ENCODE measurements at regions not wholly inside any gene's neighbourhood (a gene's known extent, or its start where the extent isn't known, plus 50 kb on each side); places are given as distances from the start of the nearest gene placed in this dataset.

DNA sequence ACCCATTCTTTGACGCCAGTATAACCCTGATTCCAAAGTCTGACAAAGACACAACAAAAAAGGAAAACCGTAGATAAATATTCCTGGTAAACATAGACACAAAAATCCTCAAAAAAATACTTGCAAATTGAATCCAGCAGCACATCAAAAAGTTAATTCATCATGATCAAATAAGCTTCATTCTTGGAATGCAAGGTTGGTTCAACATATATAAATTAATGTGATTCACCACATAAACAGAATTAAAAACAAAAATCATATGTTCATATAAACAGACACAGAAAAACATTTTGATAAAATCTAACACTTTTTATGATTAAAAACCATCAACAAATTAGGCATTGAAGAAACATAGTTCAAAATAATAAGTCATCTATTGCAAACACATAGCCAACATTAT is 324.2 kb upstream of the TRPC7 start:
- DNase-seq (ENCODE audit: low spot score), result no peak

DNA sequence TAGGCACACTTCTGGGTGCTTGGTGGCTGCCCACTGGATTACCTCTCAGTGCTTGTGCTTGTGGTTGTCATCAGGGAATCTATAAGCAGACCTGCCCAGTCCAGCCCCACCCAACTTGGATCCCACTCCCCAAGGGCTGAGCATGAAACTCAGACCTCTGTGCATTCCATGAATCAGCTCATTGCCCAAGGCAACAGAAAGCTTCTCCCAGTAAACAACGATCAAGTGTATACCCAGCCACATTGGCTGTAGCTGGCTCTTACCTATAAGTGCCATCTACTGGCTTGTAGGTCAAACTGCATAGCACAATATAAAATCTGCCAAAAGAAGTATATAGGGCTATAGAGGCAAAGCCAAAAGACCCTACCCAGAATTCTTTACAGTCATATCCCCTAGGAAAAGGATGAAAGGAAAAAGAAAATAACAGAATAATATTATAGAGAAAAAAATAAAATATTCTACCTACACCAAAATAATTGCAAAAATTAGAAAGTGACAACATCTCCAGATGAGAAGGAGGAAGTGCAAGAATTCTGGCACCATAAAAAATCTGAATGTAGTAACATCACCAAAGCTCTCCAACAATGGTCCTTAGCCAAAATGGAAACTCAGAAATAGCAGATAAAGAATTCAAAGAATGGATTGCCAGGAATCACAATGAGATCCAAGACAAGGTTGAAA is 321.0 kb upstream of the TRPC7 start:
- DNase-seq (ENCODE audit: low spot score), result peak; percentile 3

DNA sequence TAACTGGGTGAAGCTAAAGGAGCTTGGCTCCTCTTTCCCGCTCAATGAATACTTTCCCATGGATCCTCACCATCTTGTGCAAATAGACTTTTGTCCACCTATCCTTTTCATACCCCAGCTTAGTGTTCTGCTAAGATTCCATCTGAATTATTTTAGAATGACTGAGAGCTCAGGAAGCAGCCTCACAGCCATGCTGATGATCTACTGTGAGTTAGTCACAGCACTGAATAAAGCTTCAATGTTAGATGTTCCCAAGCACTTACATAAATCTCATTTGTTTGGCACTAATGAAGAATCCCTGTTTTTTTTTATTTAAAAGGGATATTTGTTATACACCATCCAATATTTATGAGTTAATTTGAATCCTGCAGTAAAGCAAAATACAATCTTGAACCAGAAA is 317.6 kb upstream of the TRPC7 start:
- no peak for DNase-seq (ENCODE audit: low spot score)

DNA sequence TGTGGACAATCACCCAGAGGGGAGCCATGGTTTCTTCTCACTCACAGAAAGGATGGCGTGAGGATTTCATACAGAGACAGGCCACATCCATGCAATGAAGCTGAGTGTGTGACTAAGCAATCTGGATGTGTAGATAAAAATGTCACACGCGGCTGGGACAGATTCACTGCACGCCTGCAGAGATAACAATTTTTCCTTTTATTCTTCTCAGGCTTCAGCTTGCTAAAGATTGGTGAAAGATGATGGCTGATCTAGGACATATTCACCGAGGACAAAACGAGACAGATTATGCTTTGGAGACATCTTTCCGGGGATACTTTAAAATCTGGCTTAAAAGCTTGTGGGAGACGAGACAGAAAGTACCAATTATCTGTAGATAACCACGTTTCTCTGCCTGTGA is 313.9 kb upstream of the TRPC7 start:
- no peak for DNase-seq (ENCODE audit: low spot score)

DNA sequence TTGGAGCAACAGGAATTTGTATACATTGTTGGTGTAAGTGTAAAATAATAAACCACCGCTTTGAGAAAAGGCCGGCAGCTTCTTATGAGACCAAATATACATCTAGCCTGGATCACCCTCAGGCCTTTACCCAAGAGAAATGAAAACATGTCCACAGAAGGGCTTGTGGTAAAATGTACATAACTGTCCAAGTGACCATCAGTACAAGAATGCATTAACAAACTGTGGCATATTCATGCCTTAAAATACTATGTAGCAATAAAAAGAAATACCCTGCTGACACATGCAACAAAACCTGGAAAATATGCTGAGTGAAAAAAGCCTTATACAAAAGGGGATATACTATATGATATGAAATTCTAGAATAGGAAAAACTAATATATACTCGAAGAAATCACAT is 311.9 kb upstream of the TRPC7 start:
- no peak for DNase-seq (ENCODE audit: low spot score)

DNA sequence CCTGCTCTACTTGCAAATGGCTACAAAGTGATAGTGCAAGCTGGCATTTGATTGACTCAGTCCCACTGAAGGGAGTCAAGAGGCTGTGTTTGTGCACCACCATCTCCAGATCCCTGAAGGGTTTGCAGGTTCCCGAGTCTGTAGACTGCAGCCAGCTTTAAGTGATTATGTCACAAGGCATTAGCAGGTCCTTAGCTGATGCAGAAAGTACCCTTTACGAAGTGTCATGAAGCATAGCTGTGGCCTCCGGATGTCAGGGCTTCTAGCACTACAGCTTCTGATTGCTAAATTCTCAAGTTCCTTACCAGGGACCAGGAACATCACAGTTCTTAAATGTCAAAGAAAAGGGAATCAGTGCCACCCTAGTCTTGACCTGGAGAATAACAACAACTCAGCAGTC is 311.3 kb upstream of the TRPC7 start:
- DNase-seq (ENCODE audit: low spot score), result no peak

DNA sequence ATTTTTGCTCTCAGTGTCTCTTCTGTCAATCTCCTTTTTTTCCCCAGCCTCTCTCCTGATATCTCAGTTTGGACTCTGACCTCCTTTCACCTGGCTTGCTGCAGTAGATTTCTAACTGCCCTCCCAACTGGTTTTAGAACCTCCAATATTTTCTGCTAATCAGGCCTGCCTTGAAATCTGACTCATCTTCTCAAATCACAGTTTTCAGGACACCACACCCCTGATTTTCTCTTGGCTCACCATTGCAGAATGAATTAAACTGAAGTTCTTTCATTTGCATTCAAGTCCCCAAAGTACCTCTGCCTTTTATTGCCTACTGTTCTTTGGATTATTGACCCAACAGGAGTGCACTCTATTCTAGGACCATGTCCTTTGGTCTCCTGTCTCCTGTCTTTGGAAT is 310.4 kb upstream of the TRPC7 start:
- DNase-seq (ENCODE audit: low spot score), result no peak

DNA sequence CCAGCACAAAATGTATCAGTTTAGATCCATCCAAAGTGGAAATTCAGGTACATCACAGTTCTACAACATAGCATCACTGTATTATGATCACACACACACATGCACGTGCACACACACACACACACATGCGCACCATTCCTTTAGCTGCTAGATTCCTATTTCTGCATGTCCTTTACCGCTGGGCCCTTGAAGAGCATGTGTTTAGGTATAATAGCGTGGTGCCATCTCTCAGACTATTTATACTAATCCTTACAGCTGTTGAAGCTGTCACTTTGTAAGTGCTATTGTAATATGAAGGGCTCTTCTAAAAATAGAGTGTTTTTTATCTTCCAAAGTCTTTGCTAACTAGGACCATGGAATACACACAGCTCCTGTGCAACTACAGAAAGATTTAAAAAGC is 308.8 kb upstream of the TRPC7 start:
- no peak for DNase-seq (ENCODE audit: low spot score)

DNA sequence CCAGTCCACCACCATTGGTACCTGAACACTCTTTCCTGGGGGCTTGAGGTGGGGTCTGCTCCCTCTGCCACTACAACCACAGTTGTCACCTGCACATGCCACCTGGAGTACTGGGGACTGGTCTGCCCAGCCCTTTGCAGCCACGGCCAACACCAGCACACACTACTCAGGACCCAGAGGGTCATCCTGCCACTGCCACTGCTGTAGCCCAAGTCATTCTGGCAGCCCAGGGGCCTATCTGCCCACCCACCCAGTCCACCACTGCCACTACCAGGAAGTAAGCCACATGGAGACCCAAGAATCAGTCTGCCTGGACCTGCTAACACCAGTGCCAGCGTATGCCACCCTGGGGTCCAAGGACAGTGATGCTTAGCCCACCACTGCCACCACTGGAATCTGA is 302.4 kb upstream of the TRPC7 start:
- DNase-seq (ENCODE audit: low spot score), result no peak

DNA sequence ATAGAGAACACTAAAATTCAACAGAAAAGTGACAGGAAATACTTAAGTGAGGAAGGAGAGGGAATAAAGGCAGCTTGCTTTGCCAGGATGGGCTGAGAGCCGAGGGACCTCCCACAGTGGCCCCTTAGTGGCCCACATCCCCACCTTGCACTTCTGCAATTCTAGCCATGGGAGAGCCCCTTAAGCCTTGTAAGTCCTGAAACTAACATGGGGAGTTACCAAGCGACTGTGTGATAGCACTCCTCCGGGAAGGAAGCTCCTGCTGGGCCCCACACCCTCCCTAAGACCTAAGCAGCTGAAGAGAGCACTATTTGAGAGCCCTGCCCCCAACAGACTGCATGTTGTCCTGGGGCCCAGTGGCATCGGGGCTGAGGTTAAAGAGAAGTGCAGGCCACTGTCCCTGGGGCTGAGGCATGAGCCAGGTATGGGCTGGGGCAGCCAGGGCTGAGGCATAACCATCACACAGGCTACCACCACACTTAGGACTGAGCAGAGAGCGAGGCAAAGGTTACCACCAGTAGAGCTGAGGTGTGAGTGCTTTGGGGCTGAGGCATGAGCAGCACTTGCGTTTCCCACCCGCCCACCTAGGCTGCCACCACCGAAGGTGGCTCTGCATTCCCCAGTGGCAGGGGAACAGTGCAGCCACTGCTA is 301.8 kb upstream of the TRPC7 start:
- DNase-seq (ENCODE audit: low spot score), result no peak

DNA sequence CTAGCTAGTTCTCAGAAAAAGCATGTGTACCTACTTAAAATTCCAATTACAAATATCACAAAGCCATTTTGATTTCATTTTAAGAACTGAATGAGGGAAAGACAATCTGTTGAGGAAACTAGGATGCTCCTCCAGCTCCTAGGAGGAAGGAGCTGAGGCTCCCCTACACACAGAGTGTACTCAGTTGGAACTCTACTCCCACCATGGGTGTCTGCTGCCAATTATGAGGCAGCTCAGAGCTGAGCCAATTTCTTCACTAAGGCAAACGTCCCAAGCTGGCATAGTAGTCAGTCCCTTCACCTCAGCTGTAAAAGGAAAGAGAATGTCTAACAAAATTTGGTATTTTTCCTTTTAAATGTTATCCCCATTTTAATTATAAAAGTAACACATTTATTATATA is 300.0 kb upstream of the TRPC7 start:
- DNase-seq (ENCODE audit: low spot score), result no peak

DNA sequence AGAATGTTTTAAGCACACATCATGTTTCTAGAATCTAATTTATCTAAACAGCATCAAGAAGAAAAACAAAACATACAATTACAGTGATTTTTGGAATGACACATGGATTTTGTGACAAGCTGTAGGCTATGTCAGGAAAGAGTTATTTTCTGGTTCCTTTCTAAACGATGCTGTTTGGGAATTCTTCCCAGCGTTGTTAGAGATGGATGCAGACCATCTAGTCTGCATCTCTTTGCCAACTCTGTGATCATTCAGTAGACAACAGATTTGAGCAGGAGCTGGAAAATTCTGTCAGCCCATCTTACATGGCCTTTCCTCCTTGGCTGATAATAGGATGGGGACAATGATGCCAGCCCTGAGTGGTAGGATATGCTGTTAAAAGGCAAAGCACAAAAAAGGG is 295.7 kb upstream of the TRPC7 start:
- DNase-seq (ENCODE audit: low spot score), result no peak

DNA sequence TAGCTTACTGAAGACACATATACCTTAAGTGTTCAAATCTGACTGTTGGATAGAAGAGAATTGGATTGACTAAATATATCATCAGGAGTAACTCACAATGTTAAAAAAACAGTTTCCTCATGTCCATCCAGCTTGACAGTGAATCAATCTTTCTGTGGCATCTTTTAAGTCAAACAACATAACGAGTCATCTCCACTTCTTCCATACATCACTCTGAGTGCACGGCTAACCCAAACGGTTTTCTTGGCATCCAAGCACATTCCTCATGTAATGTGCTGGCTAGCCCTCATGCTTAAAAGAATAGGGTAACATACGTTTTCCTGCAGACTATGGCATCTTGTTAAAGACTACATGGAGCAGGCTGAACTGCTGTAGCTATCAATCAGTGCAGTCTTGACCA is 291.5 kb upstream of the TRPC7 start:
- no peak for DNase-seq (ENCODE audit: low spot score)

DNA sequence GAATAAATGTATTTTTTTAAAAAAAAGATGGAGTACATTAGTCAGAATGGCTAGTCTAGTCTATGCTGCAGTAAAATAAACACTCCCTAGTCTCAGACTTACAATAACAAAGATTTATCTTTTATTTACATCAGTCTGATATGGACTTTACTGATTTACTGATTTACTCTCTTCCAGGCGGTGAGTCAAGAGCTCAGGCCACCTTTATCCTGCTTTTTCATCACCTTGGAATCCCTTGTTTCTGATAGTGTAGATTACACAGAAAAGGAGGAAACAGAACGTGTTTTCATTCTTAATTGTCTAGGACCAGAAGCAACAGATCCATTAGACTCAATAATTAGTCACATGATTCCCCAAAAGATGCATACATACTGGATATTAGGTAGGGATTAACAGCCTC is 290.1 kb upstream of the TRPC7 start:
- DNase-seq (ENCODE audit: low spot score), result no peak

DNA sequence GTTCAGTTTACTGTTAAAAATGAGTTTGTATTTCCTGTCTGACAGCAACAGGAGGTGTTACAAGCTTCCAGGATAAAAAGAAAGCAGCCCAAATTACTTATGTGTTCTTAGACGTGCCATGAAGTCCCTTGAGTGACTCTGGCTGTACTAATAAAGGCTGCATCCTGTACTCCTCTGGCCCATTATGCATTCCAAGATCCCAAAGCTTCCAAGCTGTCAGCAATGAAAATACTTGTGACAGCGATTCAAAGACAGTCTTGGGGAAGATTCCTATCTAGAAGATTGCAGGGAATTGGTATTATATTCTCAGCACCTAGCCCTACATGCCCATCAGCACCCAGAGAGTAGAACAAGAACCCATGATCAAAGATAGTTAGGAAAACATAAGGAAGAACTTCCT is 281.6 kb upstream of the TRPC7 start:
- DNase-seq (ENCODE audit: low spot score), result no peak

DNA sequence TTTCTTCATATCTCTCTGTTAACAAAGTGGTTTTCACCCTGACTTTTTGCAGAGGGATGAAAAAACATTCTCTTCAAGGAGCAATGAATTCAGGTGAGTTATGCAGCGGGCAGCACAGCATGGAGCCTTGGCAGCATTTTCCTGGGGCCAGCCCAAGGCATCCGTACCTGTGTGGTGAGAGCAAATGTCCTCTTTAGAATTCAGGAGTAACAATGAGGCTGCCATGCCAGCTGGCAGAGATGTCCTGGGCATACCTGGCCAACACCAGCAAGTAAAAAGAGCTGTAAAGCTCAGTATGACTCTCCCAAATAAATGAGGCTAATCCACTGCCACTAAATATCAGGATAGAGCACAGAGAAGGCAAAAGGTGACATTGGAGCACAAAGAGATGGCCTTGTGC is 277.6 kb upstream of the TRPC7 start:
- DNase-seq (ENCODE audit: low spot score), result no peak

DNA sequence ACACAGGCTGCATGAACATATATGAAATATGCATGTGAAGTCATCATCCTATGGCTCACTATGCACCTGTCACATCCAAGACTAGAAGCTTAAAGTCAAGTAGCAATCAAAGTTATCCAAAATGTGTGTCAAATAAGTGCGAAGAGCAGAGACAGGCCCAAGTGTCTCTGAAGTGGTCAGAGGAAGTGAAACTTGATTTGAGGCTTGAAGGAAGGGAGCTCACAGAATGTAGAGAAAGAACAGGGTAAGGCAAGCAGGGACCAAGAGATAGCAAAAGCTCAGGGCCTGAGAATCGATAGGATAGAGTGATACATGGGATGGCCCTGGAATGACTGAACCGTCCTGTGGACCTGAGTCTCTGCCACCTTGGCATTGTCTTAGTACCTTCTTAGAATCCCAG is 274.3 kb upstream of the TRPC7 start:
- DNase-seq (ENCODE audit: low spot score), result no peak

DNA sequence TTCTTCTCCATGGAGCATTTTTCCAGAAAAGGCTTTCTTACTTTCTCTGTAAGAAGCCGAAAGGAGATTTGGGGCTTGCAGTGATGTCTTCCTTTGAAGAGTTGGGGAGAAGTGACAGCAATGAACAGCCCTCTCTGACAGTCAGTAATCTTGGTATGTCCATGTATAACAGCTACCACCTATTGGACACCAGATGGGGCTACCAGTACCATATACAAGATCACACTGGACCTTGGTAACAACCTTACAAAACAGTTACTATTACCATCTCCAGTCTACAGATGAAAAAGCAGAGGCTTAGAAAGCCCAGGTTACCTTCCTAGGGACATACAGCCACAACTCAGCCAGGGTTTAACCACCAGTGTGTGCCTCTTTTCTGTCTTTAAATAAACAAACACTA is 272.7 kb upstream of the TRPC7 start:
- no peak for DNase-seq (ENCODE audit: low spot score)

DNA sequence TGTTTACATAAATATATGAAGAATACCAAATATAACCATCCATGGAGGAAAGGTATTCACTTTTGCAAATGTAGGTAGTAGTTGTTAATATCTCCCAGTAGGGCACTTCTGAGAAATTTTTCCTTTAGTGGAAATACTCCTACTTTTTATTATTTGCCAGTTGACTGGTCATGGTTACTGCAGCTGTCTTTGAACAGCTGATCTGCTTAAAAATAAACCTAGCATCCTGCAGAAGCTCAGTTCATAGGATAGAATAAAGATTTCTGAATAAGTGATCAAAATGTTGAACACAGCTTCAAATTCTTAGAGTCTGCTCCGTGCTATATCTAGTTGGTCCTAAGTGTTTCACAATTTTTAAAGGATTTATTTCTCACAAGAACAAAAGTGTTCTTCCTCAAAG is 270.7 kb upstream of the TRPC7 start:
- DNase-seq (ENCODE audit: low spot score), result no peak

DNA sequence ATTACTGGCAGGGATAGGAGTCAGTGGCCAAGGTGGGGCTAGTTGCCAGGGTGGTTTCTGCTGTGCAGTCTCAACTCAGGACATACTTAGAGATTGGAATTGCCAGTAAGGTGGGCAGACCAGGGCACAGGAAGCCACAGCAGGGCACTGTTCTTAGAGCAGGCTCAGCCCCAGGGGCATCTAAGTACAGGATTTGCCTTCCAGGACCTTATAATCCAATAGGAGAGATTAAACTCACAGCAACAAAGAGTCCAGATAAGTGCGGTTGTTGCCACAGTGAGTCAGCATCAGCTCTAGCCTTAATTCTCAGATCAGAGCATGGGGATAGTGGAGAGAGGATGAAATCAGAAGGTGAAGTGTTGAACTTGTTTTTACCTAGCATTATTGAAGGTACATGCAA is 265.8 kb upstream of the TRPC7 start:
- no peak for DNase-seq (ENCODE audit: low spot score)

DNA sequence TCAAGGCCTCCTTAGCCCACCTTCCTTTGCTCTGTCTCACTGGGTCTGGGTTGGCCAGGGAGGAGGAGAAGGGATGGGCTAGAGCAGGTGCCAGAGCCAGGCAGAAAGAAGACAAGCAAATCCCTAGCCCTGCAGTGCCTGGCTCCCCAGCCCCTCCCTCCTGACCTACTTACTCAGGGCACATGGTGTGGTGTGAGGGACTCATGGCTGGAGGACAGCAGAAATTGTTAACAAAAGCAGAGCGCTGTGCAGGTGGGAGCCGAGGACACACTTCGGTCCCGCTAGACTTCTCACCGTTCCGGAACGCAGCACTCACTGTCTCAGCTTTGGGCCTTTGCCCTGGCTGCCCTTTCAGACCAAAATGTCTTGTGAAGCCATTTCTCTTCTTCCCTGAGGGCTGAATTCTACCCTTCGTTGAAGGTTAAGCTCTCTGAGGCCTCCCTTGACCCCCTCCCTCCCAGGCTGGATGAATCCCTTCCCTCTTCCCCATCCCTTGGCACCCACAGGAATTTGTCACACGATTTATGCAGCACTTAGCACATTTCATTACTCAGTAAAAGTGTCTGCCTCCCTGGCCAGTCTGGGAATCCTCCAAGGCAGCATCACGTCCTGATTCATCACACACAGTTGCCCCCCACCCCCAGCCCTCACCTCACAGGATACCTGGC is 263.9 kb upstream of the TRPC7 start:
- DNase-seq (ENCODE audit: low spot score), result no peak

DNA sequence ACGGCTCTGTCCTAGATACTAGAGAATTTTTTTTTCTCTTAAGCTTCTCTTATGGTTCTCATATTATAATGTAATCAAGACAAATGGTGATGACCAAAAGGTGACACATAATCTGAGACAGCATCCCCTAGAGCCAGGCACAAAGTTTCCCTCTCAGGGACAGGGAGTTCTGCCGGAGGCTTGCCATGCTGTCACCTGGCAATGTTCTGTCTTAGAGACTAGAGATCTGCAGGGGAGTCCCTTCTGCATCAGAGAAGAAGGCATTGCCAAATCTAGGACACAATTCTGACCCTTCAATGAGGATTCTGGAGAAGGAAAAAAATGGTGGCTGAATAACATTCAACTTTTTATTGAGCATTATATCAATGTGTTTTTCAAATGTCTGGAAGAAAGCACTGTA is 261.2 kb upstream of the TRPC7 start:
- DNase-seq (ENCODE audit: low spot score), result no peak

DNA sequence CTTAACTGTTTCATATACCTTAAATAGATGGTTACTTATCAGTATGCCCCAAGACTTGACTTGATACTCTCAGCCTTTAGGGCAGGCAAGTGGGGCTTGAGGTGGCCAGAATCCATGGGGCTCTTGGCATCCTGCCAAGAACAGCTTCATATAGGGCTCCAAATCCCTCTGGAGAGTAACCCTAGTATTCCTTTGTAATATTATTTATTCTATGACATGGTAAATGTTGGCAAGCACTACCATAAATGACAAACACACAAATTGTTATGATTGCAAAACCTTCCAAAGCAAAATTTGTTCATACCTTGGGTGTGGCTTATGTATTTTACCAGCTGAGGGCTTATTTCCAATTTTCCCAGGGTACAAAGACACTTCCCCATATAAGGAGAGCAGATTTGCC is 257.4 kb upstream of the TRPC7 start:
- no peak for DNase-seq (ENCODE audit: low spot score)

DNA sequence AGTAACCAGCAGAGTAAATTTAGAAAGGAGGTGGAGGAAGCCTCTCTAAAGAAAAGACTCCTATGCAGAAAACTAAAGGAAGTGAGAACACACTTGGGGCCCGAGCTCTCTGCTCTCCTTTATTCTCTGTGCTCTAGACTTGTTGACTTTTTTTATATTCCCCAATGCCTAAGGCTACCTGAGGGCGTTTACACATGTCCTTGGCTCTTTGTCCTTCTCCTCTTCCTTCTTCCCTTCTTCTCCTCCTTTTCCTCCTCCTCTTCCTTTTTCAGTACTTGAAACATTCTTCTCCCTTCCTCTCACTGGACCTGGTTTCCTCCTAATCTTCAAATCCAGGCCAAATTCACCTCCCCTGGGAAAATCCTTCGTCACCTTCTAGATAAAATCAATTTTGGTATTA is 256.4 kb upstream of the TRPC7 start:
- DNase-seq (ENCODE audit: low spot score), result no peak
